ENCODE measurements at regions not wholly inside any gene's neighbourhood (a gene's known extent, or its start where the extent isn't known, plus 50 kb on each side); places are given as distances from the start of the nearest gene placed in this dataset.

DNA sequence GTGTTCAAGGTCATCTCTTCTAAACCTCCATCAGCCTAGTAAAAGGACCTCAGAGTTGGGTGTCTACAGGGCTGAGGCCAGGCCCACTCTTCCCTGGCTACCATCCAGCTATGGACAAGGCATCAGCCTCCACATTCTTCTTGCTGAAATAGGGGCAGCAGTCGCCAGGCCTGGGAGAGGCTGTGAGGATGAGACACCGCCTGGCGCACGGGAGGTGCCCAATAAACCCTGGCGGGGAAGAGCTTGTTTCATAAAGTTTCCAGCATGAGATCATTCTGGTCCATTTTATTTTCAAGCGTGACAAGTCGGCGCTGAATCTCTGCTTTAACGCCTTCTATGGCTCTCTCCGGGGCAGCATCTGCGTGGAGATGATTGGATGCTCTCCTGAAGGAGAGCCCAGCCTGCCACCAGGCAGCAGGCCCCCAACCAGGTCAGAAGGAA is 153.4 kb downstream of the OLFM1 start:
- no peak overlapping the region for H3K4me3 ChIP-seq (ENCODE audit: low read depth, low read length)
- no peak for TF ChIP-seq CTCF (IDR thresholded peaks at IDR 0.05; ENCODE audit: borderline replicate concordance, insufficient read depth, low read depth, low read length)

DNA sequence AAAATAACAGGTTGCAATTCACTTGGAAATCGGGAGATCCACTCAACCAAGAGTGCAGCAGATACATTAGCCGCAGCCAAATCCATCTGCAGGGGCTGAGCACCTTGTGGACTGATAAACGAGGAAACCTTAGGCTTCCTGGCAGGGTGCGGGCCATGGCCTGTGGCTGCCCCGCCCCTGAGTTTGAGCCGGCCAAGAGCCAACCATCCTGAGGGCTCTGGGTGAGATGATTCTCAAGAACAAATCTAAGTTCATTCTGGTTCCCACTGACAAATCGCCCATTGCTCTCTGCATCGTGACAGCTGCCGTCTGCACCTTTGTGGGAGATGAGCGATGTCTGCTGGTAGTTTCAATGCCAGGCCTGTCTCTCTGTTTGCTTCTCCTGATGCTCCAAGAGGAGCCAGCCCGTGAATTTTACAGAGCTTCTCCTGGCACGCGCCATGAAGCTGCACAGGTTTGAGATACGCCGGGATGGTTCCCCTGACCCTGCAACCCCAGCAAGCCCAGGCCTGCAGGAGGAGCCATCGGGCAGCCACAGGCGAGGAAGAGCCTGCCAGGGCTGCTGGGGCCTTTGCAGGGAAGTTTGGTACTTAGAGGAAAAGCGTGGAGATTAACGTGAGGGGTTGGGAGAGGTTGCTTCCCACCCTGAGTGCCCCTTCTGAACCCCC is 154.0 kb downstream of the OLFM1 start:
- H3K4me3 ChIP-seq (ENCODE audit: low read depth, low read length) = no peak overlapping the region
- no peak for TF ChIP-seq CTCF (IDR thresholded peaks at IDR 0.05; ENCODE audit: borderline replicate concordance, insufficient read depth, low read depth, low read length)

GRCh38 chr9:135242049-135242396 is 154.6 kb downstream of the OLFM1 start:
- no peak for TF ChIP-seq CTCF (IDR thresholded peaks at IDR 0.05; ENCODE audit: borderline replicate concordance, insufficient read depth, low read depth, low read length)
- H3K4me3 ChIP-seq (ENCODE audit: low read depth, low read length) = no peak overlapping the region

DNA sequence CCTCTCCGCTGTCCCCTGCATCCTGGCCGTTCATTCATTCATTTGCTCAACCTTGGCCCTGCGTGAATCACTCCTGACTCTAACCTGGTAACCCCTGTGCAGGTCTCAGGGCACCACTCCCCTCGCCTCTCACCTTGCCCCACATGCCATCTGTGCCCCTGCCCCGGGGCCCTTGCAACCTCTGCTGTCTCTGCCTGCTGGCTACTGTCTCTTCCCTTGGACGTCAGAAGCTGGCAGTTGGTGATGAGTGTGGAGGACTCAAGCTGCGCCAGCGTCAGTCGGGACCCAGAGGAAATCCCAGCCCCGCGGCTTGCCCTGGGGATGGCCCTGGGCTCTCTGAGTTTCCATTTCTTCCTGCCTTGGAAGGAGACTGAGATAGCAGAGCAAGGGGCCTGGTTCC is 154.9 kb downstream of the OLFM1 start:
- TF ChIP-seq CTCF (IDR thresholded peaks at IDR 0.05; ENCODE audit: borderline replicate concordance, insufficient read depth, low read depth, low read length) = no peak
- no peak overlapping the region for H3K4me3 ChIP-seq (ENCODE audit: low read depth, low read length)

DNA sequence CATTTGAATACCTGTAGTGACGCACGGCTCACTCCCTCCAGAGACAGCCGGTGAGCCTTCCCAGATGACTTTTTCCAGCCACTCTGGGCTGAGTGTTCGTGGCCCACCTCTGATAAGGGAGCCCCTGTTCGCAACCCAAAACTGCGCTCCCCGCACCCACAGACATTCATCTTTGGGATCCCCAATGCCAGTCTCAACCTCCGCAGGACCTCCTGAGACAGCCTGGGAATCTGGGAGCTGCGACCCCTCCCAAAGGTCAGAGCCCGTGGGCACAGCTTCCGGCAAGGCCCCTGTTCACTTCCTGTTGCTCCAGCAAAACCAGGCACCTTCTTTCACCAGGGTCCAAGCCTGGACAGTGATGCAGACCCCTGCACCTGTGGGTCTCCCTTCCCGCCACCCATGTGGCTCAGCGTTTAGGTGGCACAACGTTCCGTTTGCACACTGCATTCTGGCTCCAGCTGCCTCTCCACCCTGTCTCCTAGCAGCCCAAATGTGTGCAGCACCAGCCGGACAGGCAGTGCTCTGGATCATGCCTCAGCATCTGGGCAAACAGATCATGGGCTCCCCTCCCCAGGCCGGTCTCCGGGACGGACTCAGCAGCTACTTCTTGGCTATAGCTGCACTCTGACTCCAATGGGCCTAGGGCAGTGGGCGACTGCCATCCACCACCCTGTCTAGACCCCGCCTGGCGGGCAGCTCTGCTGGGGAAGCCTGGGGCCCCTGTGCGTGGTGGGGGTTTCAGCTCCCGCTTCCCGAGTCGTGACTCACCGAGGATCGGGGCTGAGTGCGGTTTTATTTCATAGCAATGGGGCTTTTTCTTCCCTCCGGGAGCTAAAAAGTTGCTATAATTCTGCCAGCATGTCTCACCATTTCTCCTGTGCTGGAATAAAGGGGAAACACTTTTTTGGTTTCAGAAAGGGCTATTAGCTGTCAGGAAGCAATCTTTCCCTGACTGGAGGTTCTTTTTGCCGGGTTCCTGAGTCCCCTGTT is 156.0 kb downstream of the OLFM1 start:
- no peak overlapping the region for H3K4me3 ChIP-seq (ENCODE audit: low read depth, low read length)
- TF ChIP-seq CTCF (IDR thresholded peaks at IDR 0.05; ENCODE audit: borderline replicate concordance, insufficient read depth, low read depth, low read length) = no peak

GRCh38 chr9:135244271-135245221 is 157.1 kb downstream of the OLFM1 start:
- H3K4me3 ChIP-seq (ENCODE audit: low read depth, low read length) = no peak overlapping the region
- no peak for TF ChIP-seq CTCF (IDR thresholded peaks at IDR 0.05; ENCODE audit: borderline replicate concordance, insufficient read depth, low read depth, low read length)

All from GM12875 (cell line).